ENCODE measurements at regions not wholly inside any gene's neighbourhood (a gene's known extent, or its start where the extent isn't known, plus 50 kb on each side); places are given as distances from the start of the nearest gene placed in this dataset.
A peak's percentile ranks its signal among the peaks of the same experiment; 100 is the strongest.

DNA sequence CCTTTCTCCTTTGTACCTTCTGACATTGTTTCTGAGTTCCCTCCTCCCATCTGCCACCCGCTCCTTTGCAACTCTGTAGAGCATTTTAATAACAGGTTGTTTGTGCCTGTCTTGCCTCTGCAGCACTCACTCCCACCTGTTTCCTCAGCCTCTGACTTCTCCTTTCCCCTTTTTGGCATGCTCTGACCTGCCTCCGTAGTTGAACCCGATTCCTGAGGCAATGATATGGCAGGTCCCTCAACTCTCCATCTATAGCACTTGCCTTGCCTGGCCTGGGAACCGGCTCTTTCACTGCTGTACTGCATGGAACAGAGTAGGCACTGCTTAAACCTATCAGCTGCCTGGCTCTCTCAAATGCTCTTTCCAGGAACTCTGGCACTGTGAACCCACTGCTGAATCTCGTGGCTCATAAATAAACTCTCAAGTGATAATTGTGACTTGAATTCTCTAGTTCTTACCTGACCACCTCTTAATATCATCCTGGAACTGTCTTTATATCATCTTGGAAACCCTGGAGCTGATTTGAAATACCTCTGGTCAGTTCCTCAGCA lies 50.3 kb downstream of the UTRN start:
- DNase-seq: no peak

DNA sequence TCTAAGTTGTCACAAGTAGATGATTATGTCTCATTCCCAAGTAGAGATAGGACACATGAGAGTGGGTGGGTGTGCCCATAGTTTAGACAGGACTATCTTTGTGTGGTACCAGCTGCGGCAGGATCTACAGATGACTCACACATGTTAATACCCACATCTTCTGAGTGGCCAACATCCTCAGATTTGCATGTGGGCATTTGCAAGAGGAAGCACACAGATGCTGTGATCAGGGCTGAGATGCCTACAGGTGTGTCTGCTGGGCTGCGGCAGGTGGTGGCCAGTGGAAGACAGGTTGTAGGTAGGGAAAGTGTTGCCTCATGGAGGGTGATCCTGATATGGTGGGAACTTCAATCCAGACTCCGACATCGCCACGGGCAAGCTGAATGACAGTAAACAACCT lies 50.8 kb downstream of the UTRN start:
- peak in 1 of 2 donors; percentile 31 for DNase-seq

DNA sequence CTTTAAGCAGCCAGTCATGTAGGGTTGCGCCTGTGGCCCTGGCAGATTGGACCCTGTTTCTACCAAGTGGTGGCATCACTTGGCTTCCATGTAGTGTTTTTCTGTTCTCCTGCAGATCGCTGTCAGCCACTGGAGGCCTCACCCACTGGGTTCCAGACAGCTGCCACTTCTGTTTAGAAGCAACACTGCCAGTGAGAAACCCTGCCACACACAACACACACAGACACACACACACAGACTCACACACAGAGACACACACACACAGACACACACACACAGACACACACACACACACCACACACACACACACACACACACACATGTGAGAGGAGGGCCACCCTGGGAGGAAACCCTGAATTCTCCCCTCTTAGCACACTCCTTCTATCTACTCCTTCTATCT lies 51.8 kb downstream of the UTRN start:
- DNase-seq: no peak

GRCh38 chr6:144338474-144338873 lies 53.3 kb downstream of the UTRN start:
- no peak for DNase-seq

DNA sequence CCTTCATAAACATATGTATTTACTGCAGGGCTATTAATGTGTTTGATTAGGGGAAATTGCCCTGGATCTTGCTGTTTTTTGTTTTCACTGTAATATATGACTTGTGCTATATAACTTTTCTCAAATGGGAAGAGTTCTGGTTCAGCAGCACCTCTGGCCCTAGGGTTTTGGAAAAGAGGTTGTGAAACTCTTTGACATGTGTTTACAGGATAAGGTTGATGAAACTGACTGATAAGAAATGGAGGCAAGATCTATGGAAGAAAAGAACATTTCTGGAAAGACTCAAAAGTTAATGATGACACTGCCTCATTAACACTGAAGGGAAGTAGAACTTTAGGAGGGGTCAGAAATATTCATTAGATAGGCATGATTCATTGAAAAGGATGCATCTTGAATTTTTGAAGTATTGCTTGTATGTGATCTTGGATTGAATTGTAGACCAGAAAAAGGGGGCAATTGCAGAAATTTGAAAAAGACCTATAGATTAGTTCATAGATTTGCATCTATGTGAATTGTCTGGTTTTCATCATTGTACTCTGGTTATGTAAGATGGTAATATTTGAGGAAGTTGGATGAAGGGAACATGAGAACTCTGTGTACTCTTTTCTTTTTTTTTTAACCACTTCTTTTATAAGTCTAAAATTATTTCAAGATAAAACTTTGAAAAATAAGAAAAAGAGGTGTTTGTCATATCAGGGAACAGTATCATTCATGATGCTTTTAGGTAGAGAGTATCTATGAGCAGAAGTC lies 54.0 kb downstream of the UTRN start:
- DNase-seq: no peak

GRCh38 chr6:144339859-144340452 lies 54.8 kb downstream of the UTRN start:
- DNase-seq: no peak

DNA sequence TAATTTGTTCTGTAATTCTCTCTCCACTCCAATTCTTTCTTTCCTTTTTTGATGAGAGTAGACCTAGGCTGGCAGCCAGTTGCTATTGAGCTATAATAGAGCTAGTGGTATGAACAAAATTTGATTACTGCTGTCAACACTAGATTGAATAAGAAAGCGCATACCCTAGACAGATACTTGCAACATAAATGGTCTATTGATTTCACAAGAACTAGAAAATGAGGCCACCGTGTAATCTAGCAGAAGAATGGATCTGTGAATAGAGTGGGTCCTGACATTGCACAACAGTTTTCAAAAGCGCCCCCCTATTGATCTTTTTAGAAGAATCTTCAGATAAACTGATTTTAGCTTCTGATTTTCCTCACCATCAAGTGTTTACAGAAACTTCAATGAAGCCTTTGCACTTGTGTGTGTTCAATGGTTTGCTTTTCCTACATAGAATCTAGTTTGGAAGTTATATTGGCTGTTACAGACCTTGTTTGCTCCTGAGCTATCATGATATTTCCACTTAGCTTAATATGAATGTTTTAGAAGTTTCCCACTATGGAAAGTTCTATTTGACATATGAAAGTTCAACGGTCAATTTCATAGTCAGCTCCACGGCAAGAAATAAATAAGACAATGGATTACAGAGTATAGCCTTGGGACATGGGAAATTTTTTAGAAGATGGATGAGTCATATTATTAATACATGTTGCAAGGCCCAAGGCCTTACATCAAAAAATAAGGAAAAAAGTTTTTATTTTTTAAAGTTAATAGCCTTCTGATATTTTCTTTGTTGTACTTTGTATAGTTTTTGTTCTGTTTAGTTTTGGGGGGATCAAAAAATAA lies 55.6 kb downstream of the UTRN start:
- DNase-seq: no peak

GRCh38 chr6:144341831-144342527 lies 56.8 kb downstream of the UTRN start:
- DNase-seq: no peak

- peak in 1 of 2 donors; percentile 32 for DNase-seq
These were observed 58.7 kb downstream of the UTRN start for GRCh38 chr6:144343701-144344428.

GRCh38 chr6:144344646-144345045 lies 59.5 kb downstream of the UTRN start:
- DNase-seq: peak; percentile 41 to 42

GRCh38 chr6:144345451-144345850 lies 60.3 kb downstream of the UTRN start:
- DNase-seq: no peak

GRCh38 chr6:144346719-144347447 lies 61.7 kb downstream of the UTRN start:
- no peak for DNase-seq

GRCh38 chr6:144347448-144347759 lies 62.3 kb downstream of the UTRN start:
- no peak for DNase-seq

DNA sequence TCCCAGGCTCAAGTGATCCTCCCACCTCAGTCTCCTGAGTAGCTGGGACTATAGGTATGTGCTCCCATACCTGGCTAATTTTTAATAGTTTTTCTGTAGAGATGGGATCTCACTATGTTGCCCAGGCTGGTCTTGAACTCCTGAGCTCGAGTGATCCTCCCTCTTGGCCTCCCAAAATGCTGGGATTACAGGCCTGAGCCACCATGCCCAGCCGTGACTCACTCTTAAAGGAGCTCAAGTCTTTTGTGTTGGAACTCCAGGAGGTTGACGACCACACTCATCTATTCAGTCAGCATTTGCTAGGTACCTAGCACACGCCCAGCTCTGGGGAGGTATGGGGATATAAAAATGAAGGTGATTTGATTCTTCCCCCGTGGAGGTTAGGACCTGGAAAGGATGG lies 62.8 kb downstream of the UTRN start:
- no peak for DNase-seq

GRCh38 chr6:144349690-144350527 lies 64.8 kb downstream of the UTRN start:
- DNase-seq: no peak

DNA sequence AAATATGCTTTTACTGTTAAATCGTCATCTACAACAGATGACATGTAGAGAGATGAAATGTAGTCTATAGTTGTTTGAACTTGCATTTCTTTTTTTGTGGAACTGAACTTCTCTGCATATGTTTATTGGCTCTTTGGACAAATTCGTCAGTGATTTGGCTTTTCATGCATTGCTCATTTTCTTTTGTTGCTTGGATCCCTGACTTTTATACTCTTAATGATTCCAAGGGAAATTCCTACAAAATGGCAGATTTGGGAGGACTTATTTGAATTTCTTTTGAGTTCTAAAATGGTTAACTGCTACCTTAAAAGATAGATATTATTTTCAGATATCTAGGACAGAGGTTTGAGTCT lies 65.4 kb downstream of the UTRN start:
- no peak for DNase-seq

DNA sequence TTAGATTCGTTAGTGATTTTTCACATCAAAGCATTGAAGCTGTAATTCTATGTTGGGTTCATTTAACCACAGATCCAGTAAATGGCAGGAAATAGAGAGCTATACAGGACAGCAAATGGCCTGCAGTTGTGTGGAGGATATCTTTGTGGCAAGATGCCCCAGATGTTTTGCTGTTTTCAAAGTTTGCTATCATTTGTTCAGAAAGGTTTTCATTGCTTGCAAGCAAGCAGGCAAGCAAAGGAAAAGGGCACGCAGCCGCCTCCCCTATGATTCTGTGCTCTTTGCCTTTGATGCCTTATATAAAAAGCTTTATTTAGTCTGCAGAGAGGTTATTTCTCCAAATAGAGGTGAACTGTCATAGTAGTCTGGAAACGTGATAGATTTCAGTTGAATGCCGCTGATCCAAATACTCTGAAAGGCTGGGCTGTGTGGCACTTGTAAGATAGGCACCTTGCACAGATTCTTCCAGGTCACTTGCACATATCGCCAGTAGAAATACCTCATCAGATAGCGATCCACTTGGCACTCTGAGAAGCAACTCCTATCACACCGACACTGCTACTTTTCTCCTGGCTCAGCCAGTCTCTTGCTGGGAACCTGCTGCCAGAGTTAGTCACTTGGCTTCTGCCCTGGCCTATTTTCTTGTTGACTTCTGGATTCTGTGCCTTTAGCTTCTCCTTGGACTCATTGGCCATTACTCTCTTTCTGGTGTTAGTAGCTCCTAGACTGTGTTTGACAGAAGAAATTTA lies 66.4 kb downstream of the UTRN start:
- no peak for DNase-seq

- DNase-seq: no peak
These were observed 67.2 kb downstream of the UTRN start for GRCh38 chr6:144352331-144352730.

DNA sequence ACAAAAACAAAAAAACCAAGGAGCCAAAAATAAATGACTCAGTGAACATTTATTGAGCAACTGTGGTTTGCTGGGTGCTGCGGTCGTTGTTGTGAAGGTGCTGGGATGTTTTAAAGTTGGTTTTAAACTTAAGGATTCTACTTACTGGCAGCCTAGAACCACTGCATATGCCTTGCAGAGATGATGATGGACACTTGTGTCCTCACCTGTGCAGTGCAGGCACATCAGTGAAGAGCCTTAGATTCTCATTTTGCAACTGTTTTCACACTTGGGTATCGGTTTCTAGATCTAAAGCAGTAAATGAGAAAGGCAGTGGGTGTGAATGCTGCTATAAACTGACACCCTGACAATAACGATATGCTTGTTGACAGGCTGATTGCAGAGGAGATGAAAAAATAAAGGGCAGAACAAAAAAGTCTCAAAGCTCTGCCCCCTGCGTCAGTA lies 68.8 kb downstream of the UTRN start:
- no peak for DNase-seq

DNA sequence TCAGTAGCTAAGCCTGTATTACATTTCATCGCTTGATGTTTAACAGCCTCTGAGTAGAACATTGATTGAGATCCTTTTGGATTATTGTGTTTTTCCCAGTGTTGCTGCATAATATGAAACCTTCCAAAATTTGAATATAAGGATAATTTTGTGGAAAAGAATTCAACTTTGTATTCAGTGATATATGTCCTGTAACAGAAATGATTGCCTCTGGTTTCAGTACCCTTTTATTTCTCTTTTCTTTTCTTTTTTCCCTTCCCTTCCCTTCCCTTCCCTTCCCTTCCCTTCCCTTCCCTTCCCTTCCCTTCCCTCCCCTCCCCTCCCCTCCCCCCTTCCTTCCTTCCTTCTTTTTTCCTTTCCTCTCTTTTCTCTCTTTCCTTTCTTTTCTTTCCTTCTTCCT lies 74.6 kb downstream of the UTRN start:
- no peak for DNase-seq

Data from activated CD4-positive, alpha-beta T cell treated with anti-CD3 and anti-CD28 coated beads for 4 hours (primary cell).